RWPE2 (cell line): ENCODE measurements at regions not wholly inside any gene's neighbourhood (a gene's known extent, or its start where the extent isn't known, plus 50 kb on each side); places are given as distances from the start of the nearest gene placed in this dataset.

Source experiments
- ATAC-seq: fragments of 200-7000 bp; cut with Tn5 transposase; 3 replicates; pipeline ENCODE4 v1.9.1; 2021; ENCODE audit warnings: low read depth
- DNase-seq: peaks from one replicate; pipeline ENCODE4 v3.0.0-alpha.2; 2020; ENCODE audit warnings: low spot score
- H3K27ac ChIP-seq: fragments of 450-650 bp; 2 replicates; pipeline ENCODE4 v1.5.1; 2017; ENCODE audit warnings: mild to moderate bottlenecking; ENCODE audit not compliant: poor library complexity, severe bottlenecking
- H3K27me3 ChIP-seq: fragments of 250-450 bp; sonication (Bioruptor Pico); 2 replicates; pipeline ENCODE4 v1.5.1; 2021; ENCODE audit warnings: mild to moderate bottlenecking, moderate library complexity; ENCODE audit not compliant: insufficient read depth, poor library complexity, severe bottlenecking
- H3K36me3 ChIP-seq: fragments of 250-450 bp; sonication (Bioruptor Pico); 2 replicates; pipeline ENCODE4 v1.5.1; 2020; ENCODE audit warnings: low read depth, mild to moderate bottlenecking, moderate library complexity
- H3K4me1 ChIP-seq: fragments of 250-450 bp; sonication (Bioruptor Pico); 2 replicates; pipeline ENCODE4 v1.5.1; 2021; ENCODE audit warnings: mild to moderate bottlenecking, moderate library complexity; ENCODE audit not compliant: insufficient read depth, poor library complexity, severe bottlenecking
- H3K4me3 ChIP-seq: fragments of 250-450 bp; sonication (Bioruptor Pico); 2 replicates; pipeline ENCODE4 v1.5.1; 2021; ENCODE audit warnings: mild to moderate bottlenecking, moderate library complexity; ENCODE audit not compliant: severe bottlenecking
- H3K9me3 ChIP-seq: fragments of 250-450 bp; sonication (Bioruptor Pico); 2 replicates; pipeline ENCODE4 v1.5.1; 2021; ENCODE audit warnings: mild to moderate bottlenecking, moderate library complexity; ENCODE audit not compliant: severe bottlenecking
- TF ChIP-seq, protein P1 (sequence below): fragments of 450-650 bp; IDR thresholded peaks from one replicate; pipeline ENCODE4 v1.5.1; 2017; ENCODE audit warnings: mild to moderate bottlenecking, moderate library complexity; ENCODE audit not compliant: poor library complexity, severe bottlenecking

DNA sequence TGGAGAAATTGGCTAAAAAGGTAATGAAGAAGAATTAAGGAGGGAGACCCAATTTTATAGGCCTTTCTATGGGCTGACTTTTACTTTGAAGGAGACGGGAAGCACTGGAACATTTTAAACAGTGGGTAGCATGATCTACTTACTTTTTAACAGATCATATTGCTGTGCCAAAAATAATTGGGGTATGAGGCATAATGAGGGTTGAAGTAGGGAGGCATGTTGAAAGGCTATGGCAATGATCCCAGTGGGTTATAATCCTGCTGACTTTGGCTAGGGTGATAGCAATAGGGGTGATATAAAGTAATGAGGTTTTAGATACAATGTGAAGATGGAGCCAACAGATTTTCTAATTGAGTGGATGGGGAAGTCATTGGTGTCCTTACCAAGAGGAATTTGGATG, 73.2 kb downstream of the GPR37 start:
- Histone ChIP-seq H3K9me3 (no peaks in the 10 kb centered on the region), H3K4me1 (peaks cover 6% of the 10 kb centered on the region), H3K27ac (no peak overlapping the region), H3K4me3 (no peak overlapping the region), H3K36me3 (no peaks in the 10 kb centered on the region), H3K27me3 (no peaks in the 10 kb centered on the region)
- ATAC-seq = no peak
- TF ChIP-seq, protein P1, sequence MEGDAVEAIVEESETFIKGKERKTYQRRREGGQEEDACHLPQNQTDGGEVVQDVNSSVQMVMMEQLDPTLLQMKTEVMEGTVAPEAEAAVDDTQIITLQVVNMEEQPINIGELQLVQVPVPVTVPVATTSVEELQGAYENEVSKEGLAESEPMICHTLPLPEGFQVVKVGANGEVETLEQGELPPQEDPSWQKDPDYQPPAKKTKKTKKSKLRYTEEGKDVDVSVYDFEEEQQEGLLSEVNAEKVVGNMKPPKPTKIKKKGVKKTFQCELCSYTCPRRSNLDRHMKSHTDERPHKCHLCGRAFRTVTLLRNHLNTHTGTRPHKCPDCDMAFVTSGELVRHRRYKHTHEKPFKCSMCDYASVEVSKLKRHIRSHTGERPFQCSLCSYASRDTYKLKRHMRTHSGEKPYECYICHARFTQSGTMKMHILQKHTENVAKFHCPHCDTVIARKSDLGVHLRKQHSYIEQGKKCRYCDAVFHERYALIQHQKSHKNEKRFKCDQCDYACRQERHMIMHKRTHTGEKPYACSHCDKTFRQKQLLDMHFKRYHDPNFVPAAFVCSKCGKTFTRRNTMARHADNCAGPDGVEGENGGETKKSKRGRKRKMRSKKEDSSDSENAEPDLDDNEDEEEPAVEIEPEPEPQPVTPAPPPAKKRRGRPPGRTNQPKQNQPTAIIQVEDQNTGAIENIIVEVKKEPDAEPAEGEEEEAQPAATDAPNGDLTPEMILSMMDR = no peak
- no peak for DNase-seq

DNA sequence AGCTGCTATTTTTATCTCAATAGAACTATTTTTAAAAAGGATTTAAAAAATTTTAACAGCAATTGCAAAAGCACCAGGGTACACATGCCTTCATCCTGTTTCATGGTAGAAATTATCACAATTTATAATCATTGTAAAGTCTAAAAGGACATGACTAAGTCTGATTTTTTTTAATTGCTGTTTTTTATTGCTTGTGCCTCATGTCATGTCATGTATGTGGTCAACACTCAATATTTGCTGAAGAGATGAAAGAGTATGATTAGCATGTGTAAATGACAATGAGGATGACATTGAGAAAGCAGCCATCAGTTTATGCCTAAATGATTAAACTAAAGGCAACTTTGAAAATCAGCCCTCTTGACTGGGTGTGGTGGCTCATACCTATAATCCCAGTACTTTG, 74.8 kb downstream of the GPR37 start:
- H3K9me3 ChIP-seq = no peaks in the 10 kb centered on the region
- no peak for ATAC-seq
- H3K27ac ChIP-seq = no peak overlapping the region
- H3K4me3 ChIP-seq = no peak overlapping the region
- H3K4me1 ChIP-seq = peaks cover 6% of the 10 kb centered on the region
- H3K36me3 ChIP-seq = no peaks in the 10 kb centered on the region
- H3K27me3 ChIP-seq = no peaks in the 10 kb centered on the region
- DNase-seq = no peak
- TF ChIP-seq, protein P1 = no peak

- H3K4me3 ChIP-seq = no peak overlapping the region
- ATAC-seq (no peak), DNase-seq (no peak)
- H3K9me3 ChIP-seq = no peaks in the 10 kb centered on the region
- no peaks in the 10 kb centered on the region for H3K36me3 ChIP-seq
- H3K4me1 ChIP-seq = peaks cover 6% of the 10 kb centered on the region
- TF ChIP-seq, protein P1 = no peak
- H3K27ac ChIP-seq = no peak overlapping the region
- no peaks in the 10 kb centered on the region for H3K27me3 ChIP-seq
These were observed 75.7 kb downstream of the GPR37 start for GRCh38 chr7:124689931-124690330.

DNA sequence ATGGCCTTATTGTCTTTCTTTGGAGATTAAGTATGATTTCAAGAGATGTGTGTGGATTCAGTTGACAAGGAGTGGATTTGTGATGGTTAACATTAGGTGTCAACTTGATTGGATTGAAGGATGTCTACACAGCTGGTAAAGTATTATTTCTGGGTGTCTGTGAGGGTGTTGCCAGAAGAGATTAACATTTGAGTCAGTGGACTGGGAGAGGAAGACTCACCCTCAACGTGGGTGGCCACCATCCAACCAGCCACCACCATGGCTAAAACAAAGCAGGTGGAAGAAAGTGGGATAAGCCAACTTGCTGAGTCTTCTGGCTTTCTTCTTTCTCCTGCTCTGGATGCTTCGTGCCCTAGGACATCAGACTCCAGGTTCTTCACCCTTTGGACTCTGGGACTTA, 76.1 kb downstream of the GPR37 start:
- ATAC-seq (no peak), DNase-seq (no peak)
- no peaks in the 10 kb centered on the region for H3K9me3 ChIP-seq
- peak overlapping the region; percentile 16 for H3K27ac ChIP-seq
- H3K4me1 ChIP-seq = peaks cover 6% of the 10 kb centered on the region
- no peaks in the 10 kb centered on the region for H3K36me3 ChIP-seq
- no peak overlapping the region for H3K4me3 ChIP-seq
- TF ChIP-seq, protein P1 = no peak
- H3K27me3 ChIP-seq = no peaks in the 10 kb centered on the region

- ATAC-seq (peak; percentile 78; the same call in 2 of the 3 replicates), DNase-seq (no peak)
- Histone ChIP-seq H3K27me3 (no peaks in the 10 kb centered on the region), H3K36me3 (no peaks in the 10 kb centered on the region), H3K9me3 (no peaks in the 10 kb centered on the region), H3K27ac (peak overlapping the region; percentile 16), H3K4me1 (peaks cover 6% of the 10 kb centered on the region), H3K4me3 (no peak overlapping the region)
- TF ChIP-seq, protein P1 = no peak
These were observed 76.6 kb downstream of the GPR37 start for GRCh38 chr7:124688991-124689390.
